Spleen (tissue), 11 donors: ENCODE measurements at regions not wholly inside any gene's neighbourhood (a gene's known extent, or its start where the extent isn't known, plus 50 kb on each side); places are given as distances from the start of the nearest gene placed in this dataset.

ENCODE experiments used
- DNase-seq: peaks from one replicate; pipeline ENCODE4 v3.0.0-alpha.2; 2020
- H3K27ac ChIP-seq, 8 donors: fragments of 200-600 bp; sonication (generic) in 7 of 8; 1 replicate in 4 of 8; 2 replicates in 4 of 8; pipeline versions ENCODE4 v1.5.0 to v1.8.0; 2016 to 2021; ENCODE audit warnings: inconsistent platforms in 4 of 8, mild to moderate bottlenecking in 4 of 8, moderate library complexity in 1 of 8
- H3K27me3 ChIP-seq, 7 donors: fragments of 200-600 bp; sonication (generic) in 6 of 7; replicated peaks in 1 of 7; 1 replicate in 4 of 7; 2 replicates in 3 of 7; pipeline versions ENCODE4 v1.5.0 to v1.8.0; 2016 to 2021; ENCODE audit warnings: inconsistent platforms in 3 of 7, mild to moderate bottlenecking in 1 of 7
- H3K36me3 ChIP-seq, 6 donors: fragments of 200-600 bp; sonication (generic) in 5 of 6; 1 replicate in 4 of 6; 2 replicates in 2 of 6; pipeline versions ENCODE4 v1.5.0 to v1.8.0; 2016 to 2021; ENCODE audit warnings: inconsistent platforms in 2 of 6
- H3K4me1 ChIP-seq, 6 donors: fragments of 200-600 bp; sonication (generic) in 5 of 6; 1 replicate in 3 of 6; 2 replicates in 3 of 6; pipeline versions ENCODE4 v1.5.0 to v1.8.0; 2016 to 2021; ENCODE audit warnings: inconsistent platforms in 3 of 6
- H3K4me3 ChIP-seq, 8 donors: fragments of 200-600 bp; sonication (generic) in 7 of 8; 1 replicate in 4 of 8; 2 replicates in 4 of 8; pipeline versions ENCODE4 v1.5.0 to v1.8.0; 2016 to 2021; ENCODE audit warnings: inconsistent platforms in 4 of 8, mild to moderate bottlenecking in 4 of 8, moderate library complexity in 2 of 8
- H3K9me3 ChIP-seq, 8 donors: fragments of 200-600 bp; sonication (generic) in 7 of 8; 1 replicate in 4 of 8; 2 replicates in 4 of 8; pipeline versions ENCODE4 v1.5.0 to v1.8.0; 2016 to 2021; ENCODE audit warnings: inconsistent platforms in 4 of 8
- CTCF ChIP-seq, 11 experiments: fragments of 200-600 bp in 7 of 11; fragments of 450-650 bp in 4 of 11; sonication (generic) in 4 of 11; IDR thresholded peaks in 8 of 11; conservative IDR thresholded peaks in 3 of 11; 1 replicate in 7 of 11; 2 replicates in 4 of 11; pipeline versions ENCODE4 v1.4.0 to v1.8.0; 2016 to 2021; ENCODE audit warnings: antibody characterized with exemption in 11 of 11, inconsistent platforms in 4 of 11, mild to moderate bottlenecking in 1 of 11
- POLR2A ChIP-seq, 3 donors: fragments of 450-650 bp; IDR thresholded peaks; one replicate each; pipeline ENCODE4 v1.5.1; 2017; ENCODE audit warnings: antibody characterized with exemption in 3 of 3, mild to moderate bottlenecking in 1 of 3
- POLR2AphosphoS5 ChIP-seq, 3 donors: sonication (generic); formaldehyde crosslinking; IDR thresholded peaks; one replicate each; pipeline ENCODE4 v1.5.1; 2017; ENCODE audit warnings: antibody characterized with exemption in 3 of 3
- WGBS, 5 donors: extraction: QIAGEN DNeasy Blood & Tissue Kit in 3 of 5; methylation state at CpG; one replicate each; pipeline versions ENCODE4 v1.1.5 to v1.1.7; 2013 to 2018; 5-methylcytosine and 5-hydroxymethylcytosine counted together
- intact Hi-C: fragments of 100-400 bp; cut with DNase I; formaldehyde crosslinking; loops from one replicate; pipeline ENCODE4 v1.15.0; 2023; ENCODE audit warnings: low total_unique reads
- donor health status: healthy with polysubstance abuse.
- donor health status: DM: no; HTN: no; CAD: no; lungs with moderate emphysema.
- donor health status: DM: no; HTN: no; CAD: no.
- donor health status: Bipolar disorder and iron deficiency.
- donor health status: healthy.
- donor health status: DM: no; HTN: no; CAD: no.
- donor health status: DM: yes; HTN: yes; CAD: no.

- H3K27me3 ChIP-seq, result peaks cover 0 to 43% (median 0%) of the 10 kb centered on the region in 7 donors
- H3K9me3 ChIP-seq, result no peaks in the 10 kb centered on the region
- H3K27ac ChIP-seq, result no peak overlapping the region
- no peak for DNase-seq
- 82 to 90% (median 86%) methylated on average over 7 of the region's 7 CpGs for WGBS, 5 donors
- no peaks in the 10 kb centered on the region for H3K36me3 ChIP-seq
- no peaks in the 10 kb centered on the region for H3K4me1 ChIP-seq
- intact Hi-C loops, result no loop called here
- no peak overlapping the region for H3K4me3 ChIP-seq
- no peak for TF ChIP-seq POLR2A (IDR thresholded peaks at IDR 0.05)
- no peak for TF ChIP-seq CTCF (IDR thresholded peaks at IDR 0.05 in 8 of 11, conservative IDR thresholded peaks at IDR 0.05 in 3 of 11)
- TF ChIP-seq POLR2AphosphoS5 (IDR thresholded peaks at IDR 0.05), result no peak
Measured at GRCh38 chr2:120612931-120613330, 122.7 kb upstream of the GLI2 start.

- intact Hi-C loops, result no loop called here
- Histone ChIP-seq H3K36me3 (no peaks in the 10 kb centered on the region), H3K9me3 (no peaks in the 10 kb centered on the region), H3K27me3 (peaks cover 0 to 41% (median 0%) of the 10 kb centered on the region in 7 donors), H3K4me1 (no peaks in the 10 kb centered on the region), H3K27ac (no peak overlapping the region), H3K4me3 (no peak overlapping the region)
- WGBS, 5 donors, result 76 to 92% (median 82%) methylated on average over 29 of the region's 29 CpGs
- no peak for DNase-seq
- TF ChIP-seq CTCF (IDR thresholded peaks at IDR 0.05 in 8 of 11, conservative IDR thresholded peaks at IDR 0.05 in 3 of 11), result no peak
- TF ChIP-seq POLR2A (IDR thresholded peaks at IDR 0.05), result no peak
- no peak for TF ChIP-seq POLR2AphosphoS5 (IDR thresholded peaks at IDR 0.05)
Measured at GRCh38 chr2:120613742-120614571, 121.7 kb upstream of the GLI2 start.

GRCh38 chr2:120614901-120615300 is 120.8 kb upstream of the GLI2 start:
- DNase-seq, result no peak
- Histone ChIP-seq H3K4me3 (no peak overlapping the region), H3K27me3 (peaks cover 0 to 41% (median 0%) of the 10 kb centered on the region in 7 donors), H3K27ac (no peak overlapping the region), H3K4me1 (no peaks in the 10 kb centered on the region), H3K9me3 (no peaks in the 10 kb centered on the region), H3K36me3 (no peaks in the 10 kb centered on the region)
- TF ChIP-seq POLR2AphosphoS5 (IDR thresholded peaks at IDR 0.05) (no peak), CTCF (IDR thresholded peaks at IDR 0.05 in 8 of 11, conservative IDR thresholded peaks at IDR 0.05 in 3 of 11) (no peak), POLR2A (IDR thresholded peaks at IDR 0.05) (no peak)
- 78 to 95% (median 91%) methylated on average over 11 to 13 of the region's 13 CpGs for WGBS, 5 donors
- intact Hi-C loops, result no loop called here

- Histone ChIP-seq H3K4me1 (no peaks in the 10 kb centered on the region), H3K27me3 (peaks cover 0 to 39% (median 0%) of the 10 kb centered on the region in 7 donors), H3K27ac (no peak overlapping the region), H3K4me3 (no peak overlapping the region), H3K36me3 (no peaks in the 10 kb centered on the region), H3K9me3 (no peaks in the 10 kb centered on the region)
- TF ChIP-seq POLR2A (IDR thresholded peaks at IDR 0.05) (no peak), POLR2AphosphoS5 (IDR thresholded peaks at IDR 0.05) (no peak), CTCF (IDR thresholded peaks at IDR 0.05 in 8 of 11, conservative IDR thresholded peaks at IDR 0.05 in 3 of 11) (no peak)
- 75 to 92% (median 80%) methylated on average over 3 of the region's 3 CpGs for WGBS, 5 donors
- DNase-seq, result peak; percentile 60
- intact Hi-C loops, result no loop called here
Measured at GRCh38 chr2:120616261-120616660, 119.4 kb upstream of the GLI2 start.
